Ovary (tissue), 3 donors: ENCODE measurements at regions not wholly inside any gene's neighbourhood (a gene's known extent, or its start where the extent isn't known, plus 50 kb on each side); places are given as distances from the start of the nearest gene placed in this dataset.

ENCODE experiments used
- EP300 ChIP-seq: sonication (generic); formaldehyde crosslinking; IDR thresholded peaks from one replicate; pipeline ENCODE4 v1.6.1; 2017; ENCODE audit warnings: antibody characterized with exemption
- POLR2A ChIP-seq: fragments of 450-650 bp; IDR thresholded peaks from one replicate; pipeline ENCODE4 v1.6.1; 2017; ENCODE audit warnings: antibody characterized with exemption, mild to moderate bottlenecking, moderate library complexity
- TF ChIP-seq, protein P1 (sequence below), 3 donors: fragments of 450-650 bp in 2 of 3; fragments of 200-600 bp in 1 of 3; IDR thresholded peaks; one replicate each; pipeline versions ENCODE4 v1.5.1 to v1.8.0; 2016 to 2022; ENCODE audit warnings: antibody characterized with exemption in 3 of 3, mild to moderate bottlenecking in 1 of 3
- donor health status: DM: no; HTN: no; CAD: no.

GRCh38 chr6:163897030-163897429, 482.5 kb downstream of the QKI start:
- TF ChIP-seq, protein P1, sequence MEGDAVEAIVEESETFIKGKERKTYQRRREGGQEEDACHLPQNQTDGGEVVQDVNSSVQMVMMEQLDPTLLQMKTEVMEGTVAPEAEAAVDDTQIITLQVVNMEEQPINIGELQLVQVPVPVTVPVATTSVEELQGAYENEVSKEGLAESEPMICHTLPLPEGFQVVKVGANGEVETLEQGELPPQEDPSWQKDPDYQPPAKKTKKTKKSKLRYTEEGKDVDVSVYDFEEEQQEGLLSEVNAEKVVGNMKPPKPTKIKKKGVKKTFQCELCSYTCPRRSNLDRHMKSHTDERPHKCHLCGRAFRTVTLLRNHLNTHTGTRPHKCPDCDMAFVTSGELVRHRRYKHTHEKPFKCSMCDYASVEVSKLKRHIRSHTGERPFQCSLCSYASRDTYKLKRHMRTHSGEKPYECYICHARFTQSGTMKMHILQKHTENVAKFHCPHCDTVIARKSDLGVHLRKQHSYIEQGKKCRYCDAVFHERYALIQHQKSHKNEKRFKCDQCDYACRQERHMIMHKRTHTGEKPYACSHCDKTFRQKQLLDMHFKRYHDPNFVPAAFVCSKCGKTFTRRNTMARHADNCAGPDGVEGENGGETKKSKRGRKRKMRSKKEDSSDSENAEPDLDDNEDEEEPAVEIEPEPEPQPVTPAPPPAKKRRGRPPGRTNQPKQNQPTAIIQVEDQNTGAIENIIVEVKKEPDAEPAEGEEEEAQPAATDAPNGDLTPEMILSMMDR (IDR thresholded peaks at IDR 0.05) = no peak
- TF ChIP-seq POLR2A = no peak
- no peak for TF ChIP-seq EP300
